ENCODE measurements at regions not wholly inside any gene's neighbourhood (a gene's known extent, or its start where the extent isn't known, plus 50 kb on each side); places are given as distances from the start of the nearest gene placed in this dataset.

DNA sequence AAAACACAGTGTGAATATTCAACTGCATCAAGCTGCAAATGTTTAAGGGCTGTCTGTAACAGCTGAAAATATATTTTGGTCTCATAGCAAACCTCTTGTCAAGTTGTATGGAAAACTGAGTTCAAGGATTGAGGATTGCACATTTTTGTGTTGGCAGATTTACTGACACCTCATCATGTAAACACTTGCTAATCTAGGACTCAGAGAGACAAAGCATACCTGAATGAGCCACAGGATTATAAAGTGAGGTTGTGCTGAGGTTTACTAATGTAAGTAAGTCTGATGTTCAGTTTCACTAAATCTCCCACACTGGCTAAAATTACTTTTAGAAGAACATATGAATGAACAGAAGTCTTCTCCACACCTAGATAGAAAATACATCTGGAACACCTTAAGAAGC is 1993.1 kb upstream of the CELF4 start:
- TF ChIP-seq MXI1 (IDR thresholded peaks at IDR 0.05; ENCODE audit: low read depth, low read length): no peak
- TF ChIP-seq, protein P1, sequence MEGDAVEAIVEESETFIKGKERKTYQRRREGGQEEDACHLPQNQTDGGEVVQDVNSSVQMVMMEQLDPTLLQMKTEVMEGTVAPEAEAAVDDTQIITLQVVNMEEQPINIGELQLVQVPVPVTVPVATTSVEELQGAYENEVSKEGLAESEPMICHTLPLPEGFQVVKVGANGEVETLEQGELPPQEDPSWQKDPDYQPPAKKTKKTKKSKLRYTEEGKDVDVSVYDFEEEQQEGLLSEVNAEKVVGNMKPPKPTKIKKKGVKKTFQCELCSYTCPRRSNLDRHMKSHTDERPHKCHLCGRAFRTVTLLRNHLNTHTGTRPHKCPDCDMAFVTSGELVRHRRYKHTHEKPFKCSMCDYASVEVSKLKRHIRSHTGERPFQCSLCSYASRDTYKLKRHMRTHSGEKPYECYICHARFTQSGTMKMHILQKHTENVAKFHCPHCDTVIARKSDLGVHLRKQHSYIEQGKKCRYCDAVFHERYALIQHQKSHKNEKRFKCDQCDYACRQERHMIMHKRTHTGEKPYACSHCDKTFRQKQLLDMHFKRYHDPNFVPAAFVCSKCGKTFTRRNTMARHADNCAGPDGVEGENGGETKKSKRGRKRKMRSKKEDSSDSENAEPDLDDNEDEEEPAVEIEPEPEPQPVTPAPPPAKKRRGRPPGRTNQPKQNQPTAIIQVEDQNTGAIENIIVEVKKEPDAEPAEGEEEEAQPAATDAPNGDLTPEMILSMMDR (IDR thresholded peaks at IDR 0.05 in 2 of 3, conservative IDR thresholded peaks at IDR 0.05 in 1 of 3; ENCODE audit: control insufficient read depth in 2 of 3, extremely low read depth in 1 of 3, insufficient read depth in 1 of 3, low read depth in 3 of 3, low read length in 3 of 3): no peak
- TF ChIP-seq GABPA (IDR thresholded peaks at IDR 0.05; ENCODE audit: low read depth): no peak
- TF ChIP-seq, protein P2, sequence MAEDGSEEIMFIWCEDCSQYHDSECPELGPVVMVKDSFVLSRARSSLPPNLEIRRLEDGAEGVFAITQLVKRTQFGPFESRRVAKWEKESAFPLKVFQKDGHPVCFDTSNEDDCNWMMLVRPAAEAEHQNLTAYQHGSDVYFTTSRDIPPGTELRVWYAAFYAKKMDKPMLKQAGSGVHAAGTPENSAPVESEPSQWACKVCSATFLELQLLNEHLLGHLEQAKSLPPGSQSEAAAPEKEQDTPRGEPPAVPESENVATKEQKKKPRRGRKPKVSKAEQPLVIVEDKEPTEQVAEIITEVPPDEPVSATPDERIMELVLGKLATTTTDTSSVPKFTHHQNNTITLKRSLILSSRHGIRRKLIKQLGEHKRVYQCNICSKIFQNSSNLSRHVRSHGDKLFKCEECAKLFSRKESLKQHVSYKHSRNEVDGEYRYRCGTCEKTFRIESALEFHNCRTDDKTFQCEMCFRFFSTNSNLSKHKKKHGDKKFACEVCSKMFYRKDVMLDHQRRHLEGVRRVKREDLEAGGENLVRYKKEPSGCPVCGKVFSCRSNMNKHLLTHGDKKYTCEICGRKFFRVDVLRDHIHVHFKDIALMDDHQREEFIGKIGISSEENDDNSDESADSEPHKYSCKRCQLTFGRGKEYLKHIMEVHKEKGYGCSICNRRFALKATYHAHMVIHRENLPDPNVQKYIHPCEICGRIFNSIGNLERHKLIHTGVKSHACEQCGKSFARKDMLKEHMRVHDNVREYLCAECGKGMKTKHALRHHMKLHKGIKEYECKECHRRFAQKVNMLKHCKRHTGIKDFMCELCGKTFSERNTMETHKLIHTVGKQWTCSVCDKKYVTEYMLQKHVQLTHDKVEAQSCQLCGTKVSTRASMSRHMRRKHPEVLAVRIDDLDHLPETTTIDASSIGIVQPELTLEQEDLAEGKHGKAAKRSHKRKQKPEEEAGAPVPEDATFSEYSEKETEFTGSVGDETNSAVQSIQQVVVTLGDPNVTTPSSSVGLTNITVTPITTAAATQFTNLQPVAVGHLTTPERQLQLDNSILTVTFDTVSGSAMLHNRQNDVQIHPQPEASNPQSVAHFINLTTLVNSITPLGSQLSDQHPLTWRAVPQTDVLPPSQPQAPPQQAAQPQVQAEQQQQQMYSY (CRISPR knock-in tag; IDR thresholded peaks at IDR 0.05): no peak
- no peak for TF ChIP-seq ZNF24 (IDR thresholded peaks at IDR 0.05)

Data from GM12878 (cell line).